ENCODE measurements at regions not wholly inside any gene's neighbourhood (a gene's known extent, or its start where the extent isn't known, plus 50 kb on each side); places are given as distances from the start of the nearest gene placed in this dataset.

DNA sequence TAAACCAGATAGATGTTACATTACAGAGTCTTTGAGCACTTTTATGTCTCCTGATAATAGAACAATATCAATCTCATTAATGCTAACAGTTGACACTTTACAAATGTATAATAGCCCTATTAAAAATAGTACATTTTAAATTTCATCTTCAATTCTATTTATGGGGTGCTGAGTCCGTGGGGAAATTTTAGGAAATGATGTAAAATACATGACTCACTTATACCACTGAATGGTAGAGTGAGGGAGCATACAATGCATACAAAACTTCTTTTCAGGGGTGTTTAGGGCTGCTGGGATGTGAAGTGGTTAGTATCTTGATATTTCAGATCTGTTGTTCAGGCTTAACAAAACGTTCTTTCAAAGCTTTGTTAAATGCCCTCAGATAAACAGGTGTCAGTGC, 696.2 kb downstream of the TRAM1L1 start:
- H3K4me3 ChIP-seq (ENCODE audit: low read depth, low read length): no peak overlapping the region
- ChIA-PET POLR2A (no interaction called here), CTCF (no interaction called here)
- DNase-seq (ENCODE audit: low read depth, low spot score): no peak
- TF ChIP-seq, protein P1, sequence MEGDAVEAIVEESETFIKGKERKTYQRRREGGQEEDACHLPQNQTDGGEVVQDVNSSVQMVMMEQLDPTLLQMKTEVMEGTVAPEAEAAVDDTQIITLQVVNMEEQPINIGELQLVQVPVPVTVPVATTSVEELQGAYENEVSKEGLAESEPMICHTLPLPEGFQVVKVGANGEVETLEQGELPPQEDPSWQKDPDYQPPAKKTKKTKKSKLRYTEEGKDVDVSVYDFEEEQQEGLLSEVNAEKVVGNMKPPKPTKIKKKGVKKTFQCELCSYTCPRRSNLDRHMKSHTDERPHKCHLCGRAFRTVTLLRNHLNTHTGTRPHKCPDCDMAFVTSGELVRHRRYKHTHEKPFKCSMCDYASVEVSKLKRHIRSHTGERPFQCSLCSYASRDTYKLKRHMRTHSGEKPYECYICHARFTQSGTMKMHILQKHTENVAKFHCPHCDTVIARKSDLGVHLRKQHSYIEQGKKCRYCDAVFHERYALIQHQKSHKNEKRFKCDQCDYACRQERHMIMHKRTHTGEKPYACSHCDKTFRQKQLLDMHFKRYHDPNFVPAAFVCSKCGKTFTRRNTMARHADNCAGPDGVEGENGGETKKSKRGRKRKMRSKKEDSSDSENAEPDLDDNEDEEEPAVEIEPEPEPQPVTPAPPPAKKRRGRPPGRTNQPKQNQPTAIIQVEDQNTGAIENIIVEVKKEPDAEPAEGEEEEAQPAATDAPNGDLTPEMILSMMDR (IDR thresholded peaks at IDR 0.05; ENCODE audit: insufficient read depth, low read length, missing control alignments): no peak

DNA sequence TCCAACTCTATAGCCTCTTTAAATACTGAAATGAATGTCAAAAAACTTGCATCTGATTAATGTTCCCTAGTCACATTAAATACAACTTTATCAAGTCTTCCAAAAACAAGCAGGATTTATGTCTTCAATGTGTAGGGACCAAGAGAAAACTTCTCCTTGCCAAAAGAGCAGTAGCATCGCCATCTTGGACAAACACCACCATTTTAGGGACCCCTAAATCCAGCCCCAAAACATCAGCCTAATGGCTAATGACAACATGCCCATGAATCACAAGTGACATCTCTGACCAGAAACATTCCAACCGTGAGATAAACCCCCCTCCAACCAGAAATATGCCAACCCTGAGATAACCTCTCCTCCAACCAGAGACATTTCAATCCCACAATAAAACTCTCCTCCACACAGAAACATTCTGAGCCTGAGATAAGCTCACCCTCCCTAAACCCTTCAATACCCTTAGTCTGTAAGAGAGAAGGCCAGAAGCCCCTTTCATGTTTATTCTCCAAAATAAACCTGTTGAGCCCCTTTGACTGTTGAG, 697.4 kb downstream of the TRAM1L1 start:
- CTCF ChIA-PET: no interaction called here

GRCh38 chr4:116386856-116387255, 698.5 kb downstream of the TRAM1L1 start:
- no peak for DNase-seq (ENCODE audit: low read depth, low spot score)
- no peak overlapping the region for H3K4me3 ChIP-seq (ENCODE audit: low read depth, low read length)
- ChIA-PET POLR2A (no interaction called here), CTCF (no interaction called here)
- TF ChIP-seq, protein P1 (IDR thresholded peaks at IDR 0.05; ENCODE audit: insufficient read depth, low read length, missing control alignments): no peak

More for the DNA sequence above, 697.4 kb downstream of the TRAM1L1 start:
- no peak for DNase-seq (ENCODE audit: low read depth, low spot score)
- H3K4me3 ChIP-seq (ENCODE audit: low read depth, low read length): no peak overlapping the region
- TF ChIP-seq, protein P1 (IDR thresholded peaks at IDR 0.05; ENCODE audit: insufficient read depth, low read length, missing control alignments): no peak
- POLR2A ChIA-PET: no interaction called here

DNA sequence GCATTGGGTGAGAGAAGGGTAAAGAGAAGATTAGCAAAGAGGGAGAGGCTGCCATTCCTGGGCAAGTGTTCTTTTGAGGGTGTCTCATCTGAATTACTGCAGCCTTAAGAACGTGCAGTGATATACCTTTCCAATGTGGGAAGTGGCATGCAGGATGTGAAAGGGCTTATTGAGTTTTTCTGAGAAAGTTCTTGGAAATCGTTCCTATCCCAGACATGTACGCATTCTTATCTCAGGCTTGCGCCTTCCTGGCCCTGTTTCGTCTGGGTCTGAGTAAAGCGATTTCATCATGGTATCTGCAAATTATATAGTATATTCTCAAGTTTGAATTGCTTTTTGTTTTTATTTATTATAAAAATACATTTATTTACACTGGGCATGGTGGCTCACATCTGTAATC, 699.8 kb downstream of the TRAM1L1 start:
- no peak overlapping the region for H3K4me3 ChIP-seq (ENCODE audit: low read depth, low read length)
- TF ChIP-seq, protein P1 (IDR thresholded peaks at IDR 0.05; ENCODE audit: insufficient read depth, low read length, missing control alignments): no peak
- POLR2A ChIA-PET: no interaction called here
- CTCF ChIA-PET: no interaction called here
- DNase-seq (ENCODE audit: low read depth, low spot score): no peak

GRCh38 chr4:116374815-116375214, 710.6 kb downstream of the TRAM1L1 start:
- H3K4me3 ChIP-seq (ENCODE audit: low read depth, low read length): no peak overlapping the region
- DNase-seq (ENCODE audit: low read depth, low spot score): no peak
- ChIA-PET POLR2A (no interaction called here), CTCF (no interaction called here)
- TF ChIP-seq, protein P1 (IDR thresholded peaks at IDR 0.05; ENCODE audit: insufficient read depth, low read length, missing control alignments): no peak

DNA sequence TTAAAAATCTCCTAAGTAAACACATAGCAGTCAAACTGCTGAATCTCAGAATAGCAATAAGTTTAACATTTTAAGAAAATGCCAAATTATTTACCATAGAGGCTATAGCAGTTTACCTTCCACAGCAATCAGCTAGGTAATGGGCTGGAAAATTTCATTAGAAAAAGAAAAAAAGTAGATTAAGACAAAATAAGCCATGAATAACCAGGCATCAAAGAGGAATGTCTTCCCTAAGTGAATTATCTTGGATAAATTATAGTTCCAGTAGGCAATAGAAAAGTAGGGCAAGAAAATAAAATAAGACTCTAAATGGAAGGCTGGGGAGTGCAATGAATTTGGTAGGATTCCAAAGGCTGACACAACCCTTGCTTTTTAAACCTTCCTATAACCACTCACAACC, 722.8 kb downstream of the TRAM1L1 start:
- CTCF ChIA-PET: interaction anchor here (1.3 kb wide), 1 partner anchor 1908 kb away, joined by 4 read pairs; no protein-coding TSS in a partner anchor
- POLR2A ChIA-PET: no interaction called here
- no peak overlapping the region for H3K4me3 ChIP-seq (ENCODE audit: low read depth, low read length)
- DNase-seq (ENCODE audit: low read depth, low spot score): no peak
- TF ChIP-seq, protein P1 (IDR thresholded peaks at IDR 0.05; ENCODE audit: insufficient read depth, low read length, missing control alignments): no peak

All from AG04449 (cell line).